Transverse colon (tissue), 4 donors: ENCODE measurements at regions not wholly inside any gene's neighbourhood (a gene's known extent, or its start where the extent isn't known, plus 50 kb on each side); places are given as distances from the start of the nearest gene placed in this dataset.

ENCODE experiments used
- DNase-seq: peaks from one replicate; pipeline ENCODE4 v3.0.0-alpha.2; 2019
- H3K27ac ChIP-seq, 4 donors: fragments of 200-600 bp; sonication (generic); 2 replicates each; pipeline ENCODE4 v1.5.1; 2016 to 2018; ENCODE audit warnings: inconsistent platforms in 4 of 4
- H3K27me3 ChIP-seq: fragments of 200-600 bp; sonication (generic); 2 replicates; pipeline ENCODE4 v1.5.1; 2017; ENCODE audit warnings: inconsistent platforms
- H3K36me3 ChIP-seq, 4 donors: fragments of 200-600 bp; sonication (generic); 2 replicates each; pipeline ENCODE4 v1.5.1; 2017 to 2019; ENCODE audit warnings: inconsistent platforms in 4 of 4
- H3K4me1 ChIP-seq, 4 donors: fragments of 200-600 bp; sonication (generic); 2 replicates each; pipeline ENCODE4 v1.5.1; 2017 to 2020; ENCODE audit warnings: inconsistent platforms in 4 of 4
- H3K4me3 ChIP-seq, 4 donors: fragments of 200-600 bp; sonication (generic); 1 replicate in 1 of 4; 2 replicates in 3 of 4; pipeline versions ENCODE4 v1.5.1 to v1.6.1; 2017 to 2019; ENCODE audit warnings: inconsistent platforms in 4 of 4
- H3K9me3 ChIP-seq, 2 donors: fragments of 200-600 bp; sonication (generic); 2 replicates each; pipeline ENCODE4 v1.5.1; 2017 to 2019; ENCODE audit warnings: inconsistent platforms in 2 of 2
- CTCF ChIP-seq, 5 experiments: fragments of 200-600 bp in 3 of 5; fragments of 450-650 bp in 2 of 5; sonication (generic) in 3 of 5; IDR thresholded peaks; 1 replicate in 2 of 5; 2 replicates in 3 of 5; pipeline ENCODE4 v1.5.1; 2016 to 2017; ENCODE audit warnings: antibody characterized with exemption in 5 of 5, inconsistent platforms in 3 of 5, mild to moderate bottlenecking in 2 of 5, moderate library complexity in 1 of 5
- EP300 ChIP-seq: sonication (generic); formaldehyde crosslinking; IDR thresholded peaks from one replicate; pipeline ENCODE4 v1.6.1; 2017; ENCODE audit warnings: antibody characterized with exemption, low read depth
- POLR2A ChIP-seq: fragments of 450-650 bp; IDR thresholded peaks from one replicate; pipeline ENCODE4 v1.6.1; 2016; ENCODE audit warnings: antibody characterized with exemption, mild to moderate bottlenecking, moderate library complexity
- POLR2AphosphoS5 ChIP-seq, 3 donors: sonication (generic); formaldehyde crosslinking; IDR thresholded peaks; one replicate each; pipeline ENCODE4 v1.6.1; 2016; ENCODE audit warnings: antibody characterized with exemption in 3 of 3
- WGBS, 2 donors: methylation state at CpG; one replicate each; pipeline ENCODE4 v1.1.5; 2018; ENCODE audit warnings: low coverage in 1 of 2; 5-methylcytosine and 5-hydroxymethylcytosine counted together
- in situ Hi-C, 4 donors: fragments of 200-750 bp; cut with MboI; loops; one replicate each; pipeline versions ENCODE4 v1.15.0 to v1.15.1; 2017; ENCODE audit warnings: low sequenced_read_pairs in 3 of 4, low pct_ligation_motif_present in 1 of 4, low pct_unique_long_range_greater_than_20kb in 1 of 4
- intact Hi-C: fragments of 100-400 bp; cut with DNase I; formaldehyde crosslinking; loops from one replicate; pipeline ENCODE4 v1.15.1; 2023; ENCODE audit warnings: low total_unique reads

GRCh38 chr3:56975567-56975966, 84.9 kb upstream of the SPATA12 start:
- Histone ChIP-seq H3K27me3 (no peaks in the 10 kb centered on the region), H3K9me3 (no peaks in the 10 kb centered on the region), H3K4me3 (no peak overlapping the region), H3K27ac (no peak overlapping the region), H3K36me3 (no peaks in the 10 kb centered on the region), H3K4me1 (peaks cover 0 to 4% (median under 1%) of the 10 kb centered on the region in 4 donors)
- intact Hi-C loops = no loop called here
- 79 to 80% methylated on average over 1 of the region's 1 CpG for WGBS, 2 donors
- TF ChIP-seq CTCF (IDR thresholded peaks at IDR 0.05) (no peak), POLR2AphosphoS5 (IDR thresholded peaks at IDR 0.05) (no peak), POLR2A (no peak), EP300 (no peak)
- DNase-seq = no peak
- in situ Hi-C loops = loop anchor here in 2 of 4 donors (25.0 kb wide), 2 partner anchors 113 to 163 kb away; partner anchors contain the start of gene ARHGEF3 (in 1 of the 2)

- WGBS, 2 donors = 72 to 83% methylated on average over 6 to 9 of the region's 9 CpGs
- no peak overlapping the region for H3K4me3 ChIP-seq
- peaks cover 0 to 4% (median 0%) of the 10 kb centered on the region in 4 donors for H3K4me1 ChIP-seq
- DNase-seq = no peak
- no peaks in the 10 kb centered on the region for H3K9me3 ChIP-seq
- H3K36me3 ChIP-seq = no peaks in the 10 kb centered on the region
- no peak for TF ChIP-seq CTCF (IDR thresholded peaks at IDR 0.05)
- TF ChIP-seq POLR2AphosphoS5 (IDR thresholded peaks at IDR 0.05) = no peak
- TF ChIP-seq POLR2A = no peak
- no peak for TF ChIP-seq EP300
- in situ Hi-C loops (no loop called here), intact Hi-C loops (no loop called here)
- no peaks in the 10 kb centered on the region for H3K27me3 ChIP-seq
- H3K27ac ChIP-seq = no peak overlapping the region
Measured at GRCh38 chr3:56974247-56974930, 86.1 kb upstream of the SPATA12 start.

- no peak for TF ChIP-seq POLR2A
- no peak for TF ChIP-seq EP300
- no peak for TF ChIP-seq CTCF (IDR thresholded peaks at IDR 0.05)
- TF ChIP-seq POLR2AphosphoS5 (IDR thresholded peaks at IDR 0.05) = no peak
- no peaks in the 10 kb centered on the region for H3K36me3 ChIP-seq
- no peaks in the 10 kb centered on the region for H3K27me3 ChIP-seq
- 88 to 96% methylated on average over 3 to 4 of the region's 4 CpGs for WGBS, 2 donors
- H3K9me3 ChIP-seq = no peaks in the 10 kb centered on the region
- no peak for DNase-seq
- H3K4me1 ChIP-seq = no peaks in the 10 kb centered on the region
- intact Hi-C loops = no loop called here
- no peak overlapping the region for H3K27ac ChIP-seq
- no peak overlapping the region for H3K4me3 ChIP-seq
- in situ Hi-C loops = no loop called here
Measured at GRCh38 chr3:56971816-56972215, 88.6 kb upstream of the SPATA12 start.

GRCh38 chr3:56971261-56971660, 89.2 kb upstream of the SPATA12 start:
- H3K4me3 ChIP-seq = no peak overlapping the region
- no peaks in the 10 kb centered on the region for H3K4me1 ChIP-seq
- DNase-seq = no peak
- TF ChIP-seq POLR2AphosphoS5 (IDR thresholded peaks at IDR 0.05) = no peak
- TF ChIP-seq CTCF (IDR thresholded peaks at IDR 0.05) = no peak
- no peak for TF ChIP-seq POLR2A
- no peak for TF ChIP-seq EP300
- in situ Hi-C loops (no loop called here), intact Hi-C loops (no loop called here)
- H3K9me3 ChIP-seq = no peaks in the 10 kb centered on the region
- no peaks in the 10 kb centered on the region for H3K36me3 ChIP-seq
- no peaks in the 10 kb centered on the region for H3K27me3 ChIP-seq
- 92 to 96% methylated on average over 6 to 12 of the region's 12 CpGs for WGBS, 2 donors
- no peak overlapping the region for H3K27ac ChIP-seq
